GM21825 (cell line): ENCODE measurements at regions not wholly inside any gene's neighbourhood (a gene's known extent, or its start where the extent isn't known, plus 50 kb on each side); places are given as distances from the start of the nearest gene placed in this dataset.
"Not testable (repeated sequence)": the region's sequence is repeated elsewhere in the genome, so short reads cannot be mapped to it uniquely, and the experiment has no call there.

Experiments used
- ATAC-seq: cut with Tn5 transposase; IDR thresholded peaks from one replicate; pipeline ENCODE4 v1.9.1; 2021; ENCODE audit warnings: mild to moderate bottlenecking, moderate library complexity; ENCODE audit not compliant: unreplicated experiment

- no peak for ATAC-seq
Observed at GRCh38 chr2:45120546-45120945, 111.3 kb upstream of the SIX2 start.

GRCh38 chr2:45119855-45120254 is 110.6 kb upstream of the SIX2 start:
- ATAC-seq: no peak

DNA sequence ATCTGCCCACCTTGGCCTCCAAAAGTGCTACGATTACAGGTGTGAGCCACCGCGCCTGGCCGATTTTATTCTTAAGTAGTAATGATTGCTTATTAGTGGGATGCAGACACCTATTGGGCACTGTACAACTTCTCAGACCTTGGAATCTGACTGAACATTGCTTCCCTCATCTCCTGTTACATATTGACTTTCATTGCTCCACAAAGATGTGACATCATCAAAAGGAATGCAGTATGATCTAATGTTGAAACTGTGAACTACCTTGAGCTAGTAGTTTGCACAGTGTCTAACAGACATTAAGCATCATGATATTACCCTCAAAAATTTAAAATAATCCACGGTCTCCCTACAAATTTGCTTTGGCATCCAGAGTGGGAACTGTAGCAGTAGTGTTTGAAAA is 109.8 kb upstream of the SIX2 start:
- no peak for ATAC-seq

DNA sequence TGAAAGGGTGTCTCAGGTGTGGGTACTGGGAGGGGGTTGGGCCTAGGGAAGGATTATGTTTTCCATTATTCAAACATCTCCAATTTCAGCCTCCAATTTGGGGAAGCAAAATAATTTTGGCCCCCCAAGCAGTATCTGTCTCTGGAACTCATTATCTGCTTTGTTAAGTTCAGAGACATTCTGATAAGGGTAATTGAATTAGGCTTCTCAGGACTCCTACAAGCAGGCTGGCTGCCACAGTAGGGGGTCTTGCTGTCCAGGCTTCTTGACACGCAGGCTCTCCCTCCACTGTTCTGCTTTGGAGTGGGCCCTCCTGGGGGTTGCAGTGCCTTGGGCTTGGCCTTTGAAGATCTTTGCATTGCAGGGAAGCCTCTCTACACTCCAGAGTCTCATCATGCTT is 108.1 kb upstream of the SIX2 start:
- ATAC-seq: no peak

- no peak for ATAC-seq
Observed at GRCh38 chr2:45115181-45115580, 105.9 kb upstream of the SIX2 start.

DNA sequence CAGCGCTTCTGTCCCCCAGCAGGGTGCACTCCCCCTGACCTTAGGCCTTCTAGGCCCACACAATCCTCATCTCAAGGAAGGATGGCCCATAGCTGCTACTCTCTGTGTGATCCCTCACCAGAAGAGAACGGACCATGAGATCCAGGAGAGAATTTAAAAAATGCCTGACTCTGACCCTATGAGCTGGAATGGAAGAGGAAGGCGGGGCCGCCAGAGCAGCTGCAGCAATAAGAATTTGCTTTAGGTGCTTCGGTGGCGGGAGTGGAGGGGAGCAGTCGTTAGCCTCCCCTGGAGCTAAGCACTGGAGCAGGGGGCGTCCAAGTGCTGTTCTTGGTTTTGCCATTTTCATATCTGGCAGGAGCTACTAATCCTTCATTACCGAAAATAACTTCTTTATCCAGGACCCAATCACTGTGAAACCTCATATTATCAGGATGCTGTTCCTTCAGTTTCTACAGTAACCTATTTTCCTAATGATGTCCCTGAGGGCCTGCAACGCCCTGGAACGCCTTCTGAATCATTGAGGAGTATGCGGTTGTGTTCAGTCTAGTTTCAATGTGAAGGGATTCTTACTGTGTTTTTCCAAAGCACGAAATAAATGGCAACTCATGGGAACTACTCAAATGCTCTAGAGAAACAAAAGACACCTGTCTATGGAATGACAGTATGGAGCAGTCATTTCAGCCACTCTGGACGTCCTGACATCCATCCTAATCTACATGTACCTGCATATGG is 105.1 kb upstream of the SIX2 start:
- ATAC-seq: no peak

- ATAC-seq: no peak
Observed at GRCh38 chr2:45112750-45113149, 103.5 kb upstream of the SIX2 start.

GRCh38 chr2:45105050-45105582 is 95.9 kb upstream of the SIX2 start:
- no peak for ATAC-seq

DNA sequence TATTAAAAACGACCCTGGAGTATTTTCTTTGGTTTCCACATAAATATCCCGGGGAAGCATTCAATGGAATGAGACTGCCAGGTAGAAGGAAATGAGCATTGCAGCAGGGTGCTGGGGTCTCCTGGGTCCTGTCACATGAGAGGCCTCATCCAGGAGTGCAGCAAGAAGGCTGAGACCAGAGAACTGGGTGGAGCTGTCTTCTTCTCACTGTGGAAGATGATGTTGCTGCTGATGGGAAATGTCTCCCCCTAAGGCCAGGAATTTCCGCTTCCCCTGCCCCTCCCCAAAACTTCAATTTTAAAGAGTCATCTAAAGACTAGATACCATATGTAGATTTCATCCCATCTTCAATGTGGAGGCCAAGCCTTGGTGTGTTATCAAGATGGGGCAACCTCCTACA is 95.2 kb upstream of the SIX2 start:
- no peak for ATAC-seq

GRCh38 chr2:45103351-45104345 is 94.4 kb upstream of the SIX2 start:
- ATAC-seq: no peak

- ATAC-seq: no peak
Observed at GRCh38 chr2:45102579-45103117, 93.4 kb upstream of the SIX2 start.

DNA sequence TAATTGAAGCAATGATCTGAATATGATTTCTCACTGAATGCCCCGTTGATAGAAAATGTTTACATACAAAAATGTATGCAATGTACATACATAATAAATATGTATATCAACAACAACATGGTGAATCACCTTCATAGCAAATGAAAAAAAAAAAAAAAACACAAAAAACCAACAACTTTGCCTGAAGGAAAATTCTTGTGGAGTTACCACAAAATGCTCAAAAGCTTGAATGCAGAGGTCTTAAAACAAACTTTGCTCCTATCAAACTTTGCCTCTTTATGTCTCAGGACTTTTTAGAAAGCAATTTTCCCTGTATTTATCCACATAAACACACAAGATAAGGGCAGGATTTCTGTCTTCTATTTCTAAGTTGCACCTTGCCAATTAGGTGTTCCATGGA is 92.9 kb upstream of the SIX2 start:
- ATAC-seq: no peak

DNA sequence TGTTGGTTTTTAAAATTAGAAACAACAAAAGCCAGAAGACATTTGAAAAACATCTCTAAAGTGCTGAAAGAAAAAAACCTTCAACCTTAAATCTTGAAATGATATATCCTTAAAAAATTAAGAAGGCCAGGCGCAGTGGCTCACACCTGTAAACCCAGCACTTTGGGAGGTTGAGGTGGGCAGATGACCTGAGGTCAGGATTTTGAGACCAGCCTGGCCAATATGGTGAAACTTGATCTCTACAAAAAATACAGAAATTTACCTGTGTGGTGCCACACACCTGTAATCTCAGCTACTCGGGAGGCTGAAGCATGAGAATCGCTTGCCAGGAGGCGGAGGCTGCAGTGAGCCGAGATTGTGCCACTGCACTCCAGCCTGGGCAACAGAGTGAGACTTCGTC is 87.7 kb upstream of the SIX2 start:
- no peak for ATAC-seq

DNA sequence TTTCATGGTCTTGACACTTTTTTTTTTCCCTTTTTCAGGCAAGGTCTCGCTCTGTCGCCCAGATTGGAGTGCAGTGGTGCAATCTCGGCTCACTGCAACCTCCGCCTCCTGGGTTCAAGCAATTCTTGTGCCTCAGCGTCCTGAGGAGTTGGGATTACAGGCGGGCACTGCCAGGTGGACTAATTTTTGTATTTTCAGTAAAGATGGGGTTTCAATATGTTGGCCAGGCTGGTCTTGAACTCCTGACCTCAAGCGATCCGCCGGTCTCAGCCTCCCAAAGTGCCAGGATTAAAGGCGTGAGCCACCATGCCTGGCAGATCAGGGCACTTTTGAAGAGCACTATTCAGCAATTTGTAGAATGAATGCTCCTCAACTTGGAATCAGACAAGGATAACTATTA is 86.8 kb upstream of the SIX2 start:
- ATAC-seq: not testable (repeated sequence)

DNA sequence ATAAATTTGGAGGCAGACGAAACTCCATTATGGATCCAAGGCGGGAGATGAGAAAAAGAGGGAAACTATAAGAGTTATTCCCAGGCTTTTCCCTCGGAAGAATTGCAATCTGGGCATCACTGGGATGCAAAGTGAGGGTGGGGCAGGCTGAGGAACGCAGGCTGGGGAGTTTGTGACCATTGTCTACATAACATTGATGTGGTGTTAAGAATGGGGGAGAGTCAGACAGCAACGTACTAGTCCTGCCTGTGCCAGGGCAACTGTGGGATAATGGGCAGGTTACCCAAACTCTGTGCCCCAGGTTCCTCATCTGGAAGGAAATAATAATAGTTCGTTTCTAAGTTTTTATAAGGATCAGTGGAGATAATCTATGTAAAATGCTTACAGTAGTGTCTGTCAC is 84.4 kb upstream of the SIX2 start:
- no peak for ATAC-seq

- ATAC-seq: no peak
Observed at GRCh38 chr2:45093181-45093580, 83.9 kb upstream of the SIX2 start.

- no peak for ATAC-seq
Observed at GRCh38 chr2:45089554-45090261, 80.5 kb upstream of the SIX2 start.

- ATAC-seq: no peak
Observed at GRCh38 chr2:45085487-45085886, 76.2 kb upstream of the SIX2 start.

DNA sequence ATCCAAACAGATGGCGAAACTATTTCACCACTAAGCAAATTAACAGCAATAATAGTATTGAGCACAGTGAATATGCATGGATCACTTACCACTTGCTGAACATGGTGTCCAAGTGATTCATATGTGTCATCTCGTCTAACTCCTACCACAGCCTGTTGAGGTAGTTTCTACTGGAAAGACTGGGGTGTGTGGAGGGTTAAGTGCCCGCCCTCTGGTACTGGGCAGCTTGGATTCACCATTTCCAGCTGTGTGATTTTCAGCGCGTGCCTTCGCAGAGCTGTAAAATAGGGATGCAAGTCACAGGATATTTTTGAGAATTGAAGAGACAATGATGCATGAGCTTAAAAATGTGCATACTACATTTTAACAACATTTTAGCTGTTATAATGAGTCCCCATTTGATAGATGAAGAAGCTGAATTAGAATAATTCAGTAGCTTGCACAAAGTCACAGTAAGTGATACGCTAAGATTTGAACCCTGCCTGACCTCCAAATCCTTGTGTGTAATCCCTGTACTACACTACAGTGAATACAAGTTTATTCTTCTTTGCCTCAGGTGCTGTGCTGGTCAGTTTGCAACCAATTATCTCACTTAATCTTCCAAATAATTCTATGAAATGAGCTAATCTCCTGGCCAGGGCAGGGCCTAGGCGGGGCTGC is 75.2 kb upstream of the SIX2 start:
- ATAC-seq: no peak

GRCh38 chr2:45083175-45083574 is 73.9 kb upstream of the SIX2 start:
- ATAC-seq: no peak
